GM18870 (cell line): ENCODE measurements at regions not wholly inside any gene's neighbourhood (a gene's known extent, or its start where the extent isn't known, plus 50 kb on each side); places are given as distances from the start of the nearest gene placed in this dataset.

Experiments
- ATAC-seq: cut with Tn5 transposase; IDR thresholded peaks from one replicate; pipeline ENCODE4 v1.9.1; 2021; ENCODE audit warnings: moderate library complexity; ENCODE audit not compliant: unreplicated experiment

GRCh38 chr4:106773076-106773905, 262.8 kb downstream of the DKK2 start:
- ATAC-seq: no peak

- ATAC-seq: no peak
These were observed 268.1 kb downstream of the DKK2 start for GRCh38 chr4:106767991-106768390.

- ATAC-seq: no peak
These were observed 269.6 kb downstream of the DKK2 start for GRCh38 chr4:106766519-106766918.

GRCh38 chr4:106764774-106765173, 271.3 kb downstream of the DKK2 start:
- ATAC-seq: no peak

GRCh38 chr4:106762666-106763443, 273.3 kb downstream of the DKK2 start:
- no peak for ATAC-seq

- ATAC-seq: no peak
These were observed 282.7 kb downstream of the DKK2 start for GRCh38 chr4:106753426-106753825.

- ATAC-seq: no peak
These were observed 289.7 kb downstream of the DKK2 start for GRCh38 chr4:106746451-106746850.

- no peak for ATAC-seq
These were observed 298.0 kb downstream of the DKK2 start for GRCh38 chr4:106738121-106738520.

GRCh38 chr4:106718548-106718947, 317.6 kb downstream of the DKK2 start:
- no peak for ATAC-seq

- no peak for ATAC-seq
These were observed 319.0 kb downstream of the DKK2 start for GRCh38 chr4:106717091-106717490.

- no peak for ATAC-seq
These were observed 320.3 kb downstream of the DKK2 start for GRCh38 chr4:106715825-106716224.

GRCh38 chr4:106708464-106708816, 327.7 kb downstream of the DKK2 start:
- no peak for ATAC-seq

- peak; percentile 88 for ATAC-seq
These were observed 328.2 kb downstream of the DKK2 start for GRCh38 chr4:106707776-106708463.

- ATAC-seq: no peak
These were observed 331.8 kb downstream of the DKK2 start for GRCh38 chr4:106704253-106704870.

- ATAC-seq: no peak
These were observed 331.7 kb upstream of the GIMD1 start for GRCh38 chr4:106700321-106700720.

GRCh38 chr4:106698621-106699195, 330.1 kb upstream of the GIMD1 start:
- ATAC-seq: no peak

GRCh38 chr4:106695501-106696262, 327.1 kb upstream of the GIMD1 start:
- ATAC-seq: no peak

- no peak for ATAC-seq
These were observed 325.7 kb upstream of the GIMD1 start for GRCh38 chr4:106694232-106694631.

- ATAC-seq: no peak
These were observed 323.2 kb upstream of the GIMD1 start for GRCh38 chr4:106691749-106692148.

GRCh38 chr4:106690487-106690886, 321.9 kb upstream of the GIMD1 start:
- peak; percentile 47 for ATAC-seq
